ENCODE measurements at regions not wholly inside any gene's neighbourhood (a gene's known extent, or its start where the extent isn't known, plus 50 kb on each side); places are given as distances from the start of the nearest gene placed in this dataset.

DNA sequence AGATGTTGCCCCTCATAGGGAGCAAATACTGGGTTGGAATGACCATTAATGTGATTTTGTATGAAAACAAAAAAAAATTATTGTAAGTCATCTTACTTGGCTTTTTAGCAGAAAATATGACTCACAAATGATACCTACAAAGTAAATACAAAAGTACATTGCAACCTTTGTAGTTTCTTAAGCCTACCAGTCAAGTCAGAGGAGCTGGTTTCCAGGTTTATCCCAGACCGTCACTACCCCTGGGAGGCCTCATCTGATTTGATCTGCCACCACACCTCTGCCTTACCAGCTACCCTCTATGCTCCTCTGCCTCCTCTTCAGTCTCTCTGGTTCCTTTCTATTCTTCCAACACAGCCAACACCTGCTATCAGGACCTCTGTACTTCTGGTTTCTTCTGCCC is 349.9 kb upstream of the CCNH start:
- no peak for DNase-seq (ENCODE audit: extremely low spot score)
- CTCF ChIA-PET, result interaction anchor here (1.1 to 1.6 kb wide), 3 partner anchors 10 to 19 kb away, joined by 4 to 5 read pairs (median 4); no protein-coding TSS in a partner anchor
- TF ChIP-seq, protein P1, sequence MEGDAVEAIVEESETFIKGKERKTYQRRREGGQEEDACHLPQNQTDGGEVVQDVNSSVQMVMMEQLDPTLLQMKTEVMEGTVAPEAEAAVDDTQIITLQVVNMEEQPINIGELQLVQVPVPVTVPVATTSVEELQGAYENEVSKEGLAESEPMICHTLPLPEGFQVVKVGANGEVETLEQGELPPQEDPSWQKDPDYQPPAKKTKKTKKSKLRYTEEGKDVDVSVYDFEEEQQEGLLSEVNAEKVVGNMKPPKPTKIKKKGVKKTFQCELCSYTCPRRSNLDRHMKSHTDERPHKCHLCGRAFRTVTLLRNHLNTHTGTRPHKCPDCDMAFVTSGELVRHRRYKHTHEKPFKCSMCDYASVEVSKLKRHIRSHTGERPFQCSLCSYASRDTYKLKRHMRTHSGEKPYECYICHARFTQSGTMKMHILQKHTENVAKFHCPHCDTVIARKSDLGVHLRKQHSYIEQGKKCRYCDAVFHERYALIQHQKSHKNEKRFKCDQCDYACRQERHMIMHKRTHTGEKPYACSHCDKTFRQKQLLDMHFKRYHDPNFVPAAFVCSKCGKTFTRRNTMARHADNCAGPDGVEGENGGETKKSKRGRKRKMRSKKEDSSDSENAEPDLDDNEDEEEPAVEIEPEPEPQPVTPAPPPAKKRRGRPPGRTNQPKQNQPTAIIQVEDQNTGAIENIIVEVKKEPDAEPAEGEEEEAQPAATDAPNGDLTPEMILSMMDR (IDR thresholded peaks at IDR 0.05; ENCODE audit: control extremely low read depth, extremely low read depth, low read depth, missing control alignments), result no peak
- POLR2A ChIA-PET, result no interaction called here

DNA sequence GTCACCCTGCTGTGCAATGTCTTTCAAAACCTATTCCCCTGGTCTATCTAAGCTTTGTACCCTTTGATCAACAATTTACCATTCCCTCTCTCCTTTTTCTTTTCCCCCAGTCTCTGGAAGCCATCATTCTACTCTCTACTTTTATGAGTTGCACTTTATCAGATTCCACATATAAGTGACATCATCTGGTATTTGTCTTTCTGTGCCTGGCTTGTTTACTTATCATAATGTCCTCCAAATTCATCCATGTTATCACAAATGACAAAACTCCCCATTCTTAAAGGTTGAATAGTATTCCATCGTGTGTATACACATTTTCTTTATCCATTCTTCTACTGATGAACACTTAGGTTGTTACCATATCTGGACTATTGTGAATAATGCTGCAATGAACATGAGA is 344.2 kb upstream of the CCNH start:
- TF ChIP-seq, protein P1 (IDR thresholded peaks at IDR 0.05; ENCODE audit: control extremely low read depth, extremely low read depth, low read depth, missing control alignments), result no peak
- ChIA-PET POLR2A (no interaction called here), CTCF (no interaction called here)
- no peak for DNase-seq (ENCODE audit: extremely low spot score)

DNA sequence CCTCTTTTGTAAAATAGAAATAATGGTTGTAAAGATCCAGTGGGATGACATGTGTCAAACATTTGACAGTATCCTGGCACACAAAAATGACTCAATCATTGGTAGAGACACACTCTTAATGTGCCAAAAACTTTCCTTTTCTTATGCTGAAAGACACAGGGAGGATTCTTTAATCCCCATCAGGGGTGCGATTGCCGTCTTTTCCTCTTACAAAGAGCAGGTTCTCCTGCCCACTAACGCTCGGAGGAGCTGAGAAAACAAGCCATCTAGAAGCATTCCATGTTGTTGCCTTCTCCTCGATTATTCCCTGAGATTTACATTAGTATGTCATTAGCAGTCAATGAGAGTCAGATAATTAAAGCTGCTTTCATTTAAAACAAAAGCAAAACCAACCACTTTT is 342.6 kb upstream of the CCNH start:
- CTCF ChIA-PET, result no interaction called here
- TF ChIP-seq, protein P1 (IDR thresholded peaks at IDR 0.05; ENCODE audit: control extremely low read depth, extremely low read depth, low read depth, missing control alignments), result no peak
- POLR2A ChIA-PET, result no interaction called here
- DNase-seq (ENCODE audit: extremely low spot score), result no peak

DNA sequence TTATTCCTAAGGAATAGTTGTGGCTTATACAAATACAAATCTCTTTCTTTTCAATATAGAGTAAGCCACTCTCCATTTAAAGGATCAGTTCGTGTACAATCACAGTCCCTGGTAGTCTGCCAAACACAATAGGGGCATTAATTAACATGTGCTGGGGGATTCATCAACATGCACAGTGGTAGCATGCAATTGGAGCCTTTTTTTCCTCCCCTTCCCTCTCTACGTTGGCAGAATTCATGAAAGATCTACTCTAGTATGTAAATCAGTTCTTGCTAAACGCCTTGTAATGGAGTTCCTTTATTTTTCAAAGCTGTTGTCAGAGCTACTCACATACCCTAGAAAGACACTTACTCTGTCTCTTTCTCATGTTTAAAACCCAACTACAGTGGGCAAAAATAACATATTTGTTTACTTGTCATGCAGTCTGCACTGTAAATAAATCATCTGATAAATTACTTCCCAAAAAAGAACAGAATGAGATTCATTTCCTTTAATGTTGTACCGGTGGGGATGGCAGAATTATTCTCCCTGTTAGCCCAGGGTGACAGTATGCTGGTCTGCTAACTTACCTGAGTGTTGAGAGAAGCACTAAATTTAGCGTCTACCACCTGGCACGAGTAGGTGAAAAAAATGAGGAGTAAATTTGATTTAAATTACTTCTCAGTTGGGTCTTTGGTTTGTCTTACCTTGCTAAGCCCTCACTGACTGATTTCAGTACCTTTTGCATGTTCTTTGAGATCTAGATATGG is 341.5 kb upstream of the CCNH start:
- TF ChIP-seq, protein P1 (IDR thresholded peaks at IDR 0.05; ENCODE audit: control extremely low read depth, extremely low read depth, low read depth, missing control alignments), result no peak
- CTCF ChIA-PET, result interaction anchor here (2.1 kb wide), 1 partner anchor 13 kb away, joined by 4 read pairs; no protein-coding TSS in a partner anchor
- no peak for DNase-seq (ENCODE audit: extremely low spot score)
- POLR2A ChIA-PET, result no interaction called here

DNA sequence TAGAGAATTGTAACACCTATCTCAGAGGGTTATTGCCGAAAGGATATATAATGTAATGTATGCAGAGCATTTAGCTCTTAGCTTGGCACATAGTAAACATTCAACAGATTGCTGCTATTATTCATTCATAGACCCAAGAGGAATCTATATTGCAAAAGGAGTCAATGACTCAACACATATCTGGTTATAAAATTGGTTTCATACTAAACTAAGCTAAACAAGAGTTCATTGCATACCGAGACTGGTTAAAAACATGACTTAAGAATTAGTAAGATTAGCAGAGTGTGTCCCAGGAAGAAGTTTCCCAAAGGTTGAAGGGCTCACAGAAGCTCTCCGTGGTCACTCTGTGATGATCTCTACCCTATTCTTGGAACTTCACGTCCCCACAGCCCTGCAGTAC is 339.6 kb upstream of the CCNH start:
- TF ChIP-seq, protein P1 (IDR thresholded peaks at IDR 0.05; ENCODE audit: control extremely low read depth, extremely low read depth, low read depth, missing control alignments), result no peak
- POLR2A ChIA-PET, result no interaction called here
- CTCF ChIA-PET, result interaction anchor here (0.9 to 2.1 kb wide), 5 partner anchors 10 to 28 kb away, joined by 3 to 8 read pairs (median 5); no protein-coding TSS in a partner anchor
- DNase-seq (ENCODE audit: extremely low spot score), result no peak

DNA sequence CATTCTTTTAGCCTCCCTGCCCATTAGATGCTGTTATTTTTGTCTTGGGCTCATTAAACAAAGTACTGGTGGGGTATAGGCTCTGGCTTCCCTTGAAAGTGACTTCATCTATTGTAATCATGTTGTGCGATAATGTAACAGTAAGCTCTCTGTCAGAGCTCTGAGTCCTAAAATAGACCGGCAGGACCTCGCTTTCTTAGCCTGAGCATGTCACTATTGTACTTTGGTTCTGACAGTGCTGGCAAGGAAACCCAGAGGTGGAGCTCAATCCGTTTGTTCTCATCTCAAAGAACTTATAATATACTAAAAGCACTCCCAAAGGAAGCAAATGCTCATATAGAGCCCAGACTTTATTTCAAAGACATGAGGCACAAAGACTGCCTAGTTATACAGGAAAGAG is 339.1 kb upstream of the CCNH start:
- POLR2A ChIA-PET, result no interaction called here
- CTCF ChIA-PET, result interaction anchor here (0.9 to 2.1 kb wide), 5 partner anchors 10 to 29 kb away, joined by 3 to 8 read pairs (median 5); no protein-coding TSS in a partner anchor
- no peak for DNase-seq (ENCODE audit: extremely low spot score)
- TF ChIP-seq, protein P1 (IDR thresholded peaks at IDR 0.05; ENCODE audit: control extremely low read depth, extremely low read depth, low read depth, missing control alignments), result no peak

Measured in GM10248 (cell line).